ENCODE measurements at regions not wholly inside any gene's neighbourhood (a gene's known extent, or its start where the extent isn't known, plus 50 kb on each side); places are given as distances from the start of the nearest gene placed in this dataset.

DNA sequence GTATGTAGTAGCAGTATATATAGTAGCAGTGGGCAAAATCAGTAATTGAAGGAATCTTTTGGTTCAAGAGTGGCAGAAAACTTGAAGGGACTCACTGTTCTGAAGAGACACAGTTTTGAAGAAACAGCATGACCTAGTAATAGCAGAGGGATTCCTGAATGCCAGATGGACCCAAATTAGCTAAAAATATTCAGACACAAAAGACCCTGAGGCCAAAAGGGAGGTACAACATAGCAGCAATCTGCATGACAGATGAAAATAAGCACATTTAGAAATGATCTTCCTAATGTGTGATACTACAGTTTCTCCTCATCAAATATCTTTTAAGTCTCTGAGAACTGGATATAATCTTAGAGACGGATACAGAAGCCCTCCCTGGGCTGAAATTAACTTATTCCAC, 536.6 kb downstream of the PPARGC1A start:
- Histone ChIP-seq H3K9ac (ENCODE audit: low read length) (no peak overlapping the region), H3K4me1 (ENCODE audit: control insufficient read depth, insufficient read depth, low read length) (no peaks in the 10 kb centered on the region; the same call in 1 of the 2 replicates), H3K4me3 (ENCODE audit: low read depth, low read length) (no peak overlapping the region), H3K36me3 (ENCODE audit: control insufficient read depth, insufficient read depth, low read length) (no peaks in the 10 kb centered on the region), H3K27me3 (ENCODE audit: control insufficient read depth, insufficient read depth, low read length) (no peaks in the 10 kb centered on the region), H3K9me3 (ENCODE audit: control insufficient read depth, insufficient read depth, low read depth, low read length) (peaks cover 2% of the 10 kb centered on the region; the same call in 1 of the 2 replicates), H3K27ac (ENCODE audit: low read depth, low read length) (no peak overlapping the region)

DNA sequence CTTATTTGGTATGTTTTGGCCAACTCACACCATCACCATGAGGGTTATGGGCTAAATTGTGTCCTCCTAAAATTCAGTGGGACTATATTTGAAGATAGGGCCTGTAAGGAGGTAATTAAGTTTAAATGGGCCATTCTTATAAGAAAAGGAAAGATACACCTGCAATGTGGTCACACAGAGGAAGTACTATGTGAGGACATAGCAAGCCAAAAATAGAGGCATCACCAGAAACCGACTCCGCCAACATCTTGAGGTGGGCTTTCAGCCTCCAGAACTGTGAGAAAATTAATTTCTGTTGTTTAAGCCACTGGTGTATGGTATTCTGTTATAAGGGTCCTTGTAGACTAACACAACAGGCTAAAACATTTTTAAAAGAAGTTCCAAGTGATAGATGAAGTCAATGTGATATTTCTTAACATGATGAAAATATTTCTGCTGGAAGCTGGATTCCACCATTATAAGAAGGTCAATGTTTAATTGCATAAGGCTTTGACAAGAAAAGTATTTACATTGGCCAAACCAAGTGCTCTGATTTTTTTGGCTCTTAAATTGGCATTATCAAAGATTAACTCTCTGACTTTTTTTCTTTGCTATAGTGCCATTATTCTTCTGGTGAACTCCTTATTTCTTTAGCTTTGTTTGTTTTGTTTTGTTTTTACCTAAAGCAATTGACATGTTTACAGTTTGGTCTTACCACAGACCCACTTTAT, 540.9 kb downstream of the PPARGC1A start:
- H3K4me1 ChIP-seq (ENCODE audit: control insufficient read depth, insufficient read depth, low read length): no peaks in the 10 kb centered on the region; the same call in 1 of the 2 replicates
- H3K27me3 ChIP-seq (ENCODE audit: control insufficient read depth, insufficient read depth, low read length): no peaks in the 10 kb centered on the region
- no peak overlapping the region for H3K9ac ChIP-seq (ENCODE audit: low read length)
- H3K27ac ChIP-seq (ENCODE audit: low read depth, low read length): no peak overlapping the region
- H3K4me3 ChIP-seq (ENCODE audit: low read depth, low read length): no peak overlapping the region
- H3K9me3 ChIP-seq (ENCODE audit: control insufficient read depth, insufficient read depth, low read depth, low read length): no peaks in the 10 kb centered on the region
- no peaks in the 10 kb centered on the region for H3K36me3 ChIP-seq (ENCODE audit: control insufficient read depth, insufficient read depth, low read length)

DNA sequence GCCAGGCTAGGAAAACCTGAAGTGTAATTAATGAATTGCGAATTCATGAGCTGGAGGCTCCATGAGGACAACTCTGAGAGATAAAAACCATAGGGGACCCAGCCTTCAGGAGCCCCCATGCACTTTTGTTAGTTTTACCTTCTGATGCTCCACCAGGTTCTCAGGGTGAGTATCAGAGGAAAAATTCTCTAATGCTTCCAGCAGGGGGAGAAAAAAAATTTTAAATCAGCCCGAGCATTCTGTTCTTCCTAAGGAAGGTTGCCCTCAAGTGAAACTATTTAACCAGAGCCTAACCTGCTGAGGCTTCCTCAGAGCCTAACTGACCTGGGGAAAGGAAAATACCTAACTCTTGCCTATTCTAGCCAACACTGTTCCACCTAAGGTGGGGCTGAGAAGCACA, 552.6 kb downstream of the PPARGC1A start:
- Histone ChIP-seq H3K4me3 (ENCODE audit: low read depth, low read length) (no peak overlapping the region), H3K4me1 (ENCODE audit: control insufficient read depth, insufficient read depth, low read length) (peaks cover 13% of the 10 kb centered on the region), H3K27ac (ENCODE audit: low read depth, low read length) (no peak overlapping the region), H3K9me3 (ENCODE audit: control insufficient read depth, insufficient read depth, low read depth, low read length) (no peaks in the 10 kb centered on the region), H3K9ac (ENCODE audit: low read length) (no peak overlapping the region), H3K36me3 (ENCODE audit: control insufficient read depth, insufficient read depth, low read length) (no peaks in the 10 kb centered on the region), H3K27me3 (ENCODE audit: control insufficient read depth, insufficient read depth, low read length) (no peaks in the 10 kb centered on the region)

DNA sequence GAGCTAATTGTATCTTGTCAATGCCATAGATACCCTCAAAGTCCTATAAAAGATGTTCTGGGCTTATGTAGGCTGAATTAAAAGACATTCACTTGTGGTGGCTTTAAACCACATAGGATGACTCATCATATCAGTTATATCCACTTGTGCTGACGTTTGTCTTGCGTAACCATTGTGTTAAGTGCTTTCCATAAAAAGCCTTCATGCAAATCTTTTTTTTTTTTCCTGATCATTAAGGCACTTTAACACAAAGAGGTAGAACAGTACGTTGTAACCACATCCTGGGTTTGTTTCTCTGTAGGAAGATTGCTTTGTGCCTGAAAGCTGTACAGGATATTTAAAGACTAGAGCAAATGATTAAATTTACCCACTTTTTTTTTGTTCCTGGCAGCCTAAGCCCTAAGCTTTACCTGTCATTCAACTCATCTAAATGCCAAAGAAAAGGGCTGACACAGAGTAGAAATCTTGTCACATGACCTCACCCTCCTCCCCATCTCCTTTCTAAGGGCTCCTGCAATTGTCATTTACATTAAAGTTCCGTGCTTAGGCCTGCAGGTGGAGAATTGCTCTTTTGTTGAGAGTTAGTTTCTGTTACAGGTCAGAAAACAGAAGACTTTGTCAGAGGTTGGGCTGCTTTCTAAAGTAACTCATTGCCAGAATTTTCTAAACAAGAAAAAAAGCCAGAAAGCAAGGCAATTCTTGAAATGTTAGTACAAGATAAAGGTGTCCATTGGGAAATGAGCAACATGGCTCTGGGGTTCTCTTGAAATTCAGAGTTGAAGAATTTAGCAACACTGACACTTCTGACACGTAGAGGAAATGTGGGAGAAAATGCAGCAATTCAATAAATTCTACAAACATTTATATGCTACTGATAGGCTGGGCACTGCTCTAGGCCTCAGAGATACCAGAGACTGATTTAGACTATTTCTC, 555.6 kb downstream of the PPARGC1A start:
- Histone ChIP-seq H3K36me3 (ENCODE audit: control insufficient read depth, insufficient read depth, low read length) (no peaks in the 10 kb centered on the region), H3K9ac (ENCODE audit: low read length) (no peak overlapping the region), H3K9me3 (ENCODE audit: control insufficient read depth, insufficient read depth, low read depth, low read length) (no peaks in the 10 kb centered on the region), H3K4me3 (ENCODE audit: low read depth, low read length) (no peak overlapping the region), H3K4me1 (ENCODE audit: control insufficient read depth, insufficient read depth, low read length) (peaks cover 13% of the 10 kb centered on the region), H3K27ac (ENCODE audit: low read depth, low read length) (0 out of 2 replicates have a peak overlapping the region, but pooled peaks have one; percentile 20), H3K27me3 (ENCODE audit: control insufficient read depth, insufficient read depth, low read length) (no peaks in the 10 kb centered on the region)

DNA sequence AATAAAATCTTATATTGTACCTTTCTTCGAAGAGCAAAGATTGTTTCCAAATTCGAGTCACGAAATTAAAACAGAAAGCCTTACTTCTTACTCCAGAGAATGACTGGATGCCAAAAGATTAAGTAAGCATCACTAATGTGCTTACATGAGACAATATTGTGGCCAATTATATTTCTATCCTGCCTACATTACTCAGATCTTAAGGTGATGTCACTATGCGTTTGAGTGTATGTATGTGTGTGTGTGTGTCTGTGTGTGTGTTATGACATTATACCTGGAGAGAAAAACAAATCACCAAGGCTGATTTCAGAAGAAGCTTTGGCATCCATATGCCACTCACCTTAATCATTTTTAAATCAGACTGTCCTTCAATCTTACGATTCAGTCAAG, 556.3 kb downstream of the PPARGC1A start:
- no peak overlapping the region for H3K27ac ChIP-seq (ENCODE audit: low read depth, low read length)
- H3K4me3 ChIP-seq (ENCODE audit: low read depth, low read length): no peak overlapping the region
- H3K9me3 ChIP-seq (ENCODE audit: control insufficient read depth, insufficient read depth, low read depth, low read length): no peaks in the 10 kb centered on the region
- no peaks in the 10 kb centered on the region for H3K36me3 ChIP-seq (ENCODE audit: control insufficient read depth, insufficient read depth, low read length)
- no peaks in the 10 kb centered on the region for H3K27me3 ChIP-seq (ENCODE audit: control insufficient read depth, insufficient read depth, low read length)
- H3K4me1 ChIP-seq (ENCODE audit: control insufficient read depth, insufficient read depth, low read length): peaks cover 13% of the 10 kb centered on the region
- H3K9ac ChIP-seq (ENCODE audit: low read length): no peak overlapping the region

DNA sequence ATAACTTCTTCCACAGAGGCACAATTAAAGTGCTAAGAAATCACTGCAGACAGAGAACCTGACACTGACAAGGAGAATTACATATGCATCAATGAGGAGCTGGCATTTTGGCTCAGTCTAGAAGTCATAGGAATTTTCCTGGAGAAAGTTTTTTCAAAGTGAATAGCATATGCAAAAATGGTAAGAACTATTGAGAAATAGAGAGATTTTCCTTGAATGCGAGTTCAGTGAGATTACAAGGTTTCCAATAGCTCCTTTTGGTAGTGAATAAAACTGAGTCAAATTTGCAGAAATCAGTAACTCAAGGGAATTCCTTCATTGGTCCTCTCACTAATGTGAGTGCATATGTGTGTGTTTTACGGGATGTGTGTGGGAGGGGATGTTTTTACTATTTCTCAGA, 557.5 kb downstream of the PPARGC1A start:
- Histone ChIP-seq H3K4me1 (ENCODE audit: control insufficient read depth, insufficient read depth, low read length) (peaks cover 13% of the 10 kb centered on the region), H3K36me3 (ENCODE audit: control insufficient read depth, insufficient read depth, low read length) (no peaks in the 10 kb centered on the region), H3K27ac (ENCODE audit: low read depth, low read length) (no peak overlapping the region), H3K9ac (ENCODE audit: low read length) (no peak overlapping the region), H3K4me3 (ENCODE audit: low read depth, low read length) (no peak overlapping the region), H3K9me3 (ENCODE audit: control insufficient read depth, insufficient read depth, low read depth, low read length) (no peaks in the 10 kb centered on the region), H3K27me3 (ENCODE audit: control insufficient read depth, insufficient read depth, low read length) (no peaks in the 10 kb centered on the region)

DNA sequence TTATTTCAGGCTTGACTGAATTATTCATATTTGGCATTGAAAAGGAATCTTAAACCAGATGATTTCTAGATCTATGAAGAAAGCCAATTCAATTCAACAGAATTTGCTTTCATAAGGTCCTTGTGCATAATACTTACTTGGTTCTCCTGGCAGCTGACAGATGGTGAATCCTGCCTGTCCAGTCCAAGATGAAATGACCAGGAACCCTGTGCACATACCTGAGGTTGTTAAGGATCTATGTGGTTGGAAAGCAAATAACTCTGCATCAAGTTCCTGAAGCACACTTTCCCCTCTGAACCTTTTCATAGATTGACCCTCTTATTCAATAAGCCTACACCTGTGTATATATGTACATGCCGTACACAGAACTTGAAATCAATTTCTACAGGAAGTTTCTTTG, 562.7 kb downstream of the PPARGC1A start:
- H3K4me1 ChIP-seq (ENCODE audit: control insufficient read depth, insufficient read depth, low read length): peaks cover 9% of the 10 kb centered on the region; the same call in 1 of the 2 replicates
- no peak overlapping the region for H3K4me3 ChIP-seq (ENCODE audit: low read depth, low read length)
- no peak overlapping the region for H3K9ac ChIP-seq (ENCODE audit: low read length)
- no peak overlapping the region for H3K27ac ChIP-seq (ENCODE audit: low read depth, low read length)
- no peaks in the 10 kb centered on the region for H3K9me3 ChIP-seq (ENCODE audit: control insufficient read depth, insufficient read depth, low read depth, low read length)
- no peaks in the 10 kb centered on the region for H3K27me3 ChIP-seq (ENCODE audit: control insufficient read depth, insufficient read depth, low read length)
- H3K36me3 ChIP-seq (ENCODE audit: control insufficient read depth, insufficient read depth, low read length): no peaks in the 10 kb centered on the region

DNA sequence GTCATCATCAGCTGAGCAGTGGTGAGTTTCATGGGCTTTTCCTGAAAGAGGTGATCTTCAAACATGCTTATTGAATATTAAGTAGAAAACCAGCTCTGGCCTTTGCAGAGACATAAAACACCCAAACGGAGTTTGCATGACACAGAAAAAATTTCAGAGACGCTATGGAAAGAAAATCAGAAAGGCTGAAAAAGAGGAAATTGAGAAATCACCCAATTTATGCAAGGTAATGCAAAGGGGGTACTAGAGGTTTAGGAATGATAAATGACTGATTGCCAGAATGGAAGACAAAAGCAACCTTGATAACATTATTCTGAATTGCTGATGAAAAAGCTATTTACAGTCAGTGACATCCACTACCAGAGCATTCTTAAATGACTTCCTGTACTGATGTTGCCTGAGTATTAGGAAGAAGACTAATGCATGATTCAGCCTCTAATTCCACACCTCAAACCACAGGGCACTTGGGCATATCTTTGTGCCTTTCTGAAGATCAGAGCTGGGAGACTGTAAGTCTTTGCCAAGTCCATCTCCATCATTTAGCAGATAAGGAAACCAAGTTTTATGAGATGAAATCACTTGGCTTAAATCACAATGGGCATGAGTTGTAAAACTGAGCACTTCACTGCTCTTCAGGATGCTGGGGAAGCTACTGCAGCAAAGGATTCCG, 565.7 kb downstream of the PPARGC1A start:
- Histone ChIP-seq H3K9ac (ENCODE audit: low read length) (no peak overlapping the region), H3K27me3 (ENCODE audit: control insufficient read depth, insufficient read depth, low read length) (no peaks in the 10 kb centered on the region), H3K4me3 (ENCODE audit: low read depth, low read length) (no peak overlapping the region), H3K27ac (ENCODE audit: low read depth, low read length) (no peak overlapping the region), H3K4me1 (ENCODE audit: control insufficient read depth, insufficient read depth, low read length) (peaks cover 9% of the 10 kb centered on the region; the same call in 1 of the 2 replicates), H3K9me3 (ENCODE audit: control insufficient read depth, insufficient read depth, low read depth, low read length) (no peaks in the 10 kb centered on the region), H3K36me3 (ENCODE audit: control insufficient read depth, insufficient read depth, low read length) (no peaks in the 10 kb centered on the region)

DNA sequence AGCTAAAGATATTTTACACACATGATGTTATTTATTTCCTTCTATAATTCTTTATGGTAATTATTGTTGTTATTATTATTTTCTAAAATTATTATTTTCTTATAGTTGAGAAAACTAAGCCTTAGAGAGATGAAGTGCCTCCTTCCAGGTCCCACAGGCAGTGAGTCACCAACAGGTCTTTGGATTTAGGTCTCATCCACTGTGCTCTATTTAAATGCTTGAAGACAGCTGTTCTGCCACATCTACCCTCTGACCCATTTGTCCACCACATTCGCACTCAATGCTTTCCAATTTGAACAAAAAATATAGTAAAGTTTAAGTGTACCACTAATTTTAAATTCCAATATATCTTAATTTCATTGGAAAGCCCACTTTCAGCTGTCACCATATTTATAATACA, 566.4 kb downstream of the PPARGC1A start:
- Histone ChIP-seq H3K36me3 (ENCODE audit: control insufficient read depth, insufficient read depth, low read length) (no peaks in the 10 kb centered on the region), H3K9ac (ENCODE audit: low read length) (no peak overlapping the region), H3K4me1 (ENCODE audit: control insufficient read depth, insufficient read depth, low read length) (peaks cover 9% of the 10 kb centered on the region; the same call in 1 of the 2 replicates), H3K27ac (ENCODE audit: low read depth, low read length) (no peak overlapping the region), H3K4me3 (ENCODE audit: low read depth, low read length) (no peak overlapping the region), H3K9me3 (ENCODE audit: control insufficient read depth, insufficient read depth, low read depth, low read length) (no peaks in the 10 kb centered on the region), H3K27me3 (ENCODE audit: control insufficient read depth, insufficient read depth, low read length) (no peaks in the 10 kb centered on the region)

DNA sequence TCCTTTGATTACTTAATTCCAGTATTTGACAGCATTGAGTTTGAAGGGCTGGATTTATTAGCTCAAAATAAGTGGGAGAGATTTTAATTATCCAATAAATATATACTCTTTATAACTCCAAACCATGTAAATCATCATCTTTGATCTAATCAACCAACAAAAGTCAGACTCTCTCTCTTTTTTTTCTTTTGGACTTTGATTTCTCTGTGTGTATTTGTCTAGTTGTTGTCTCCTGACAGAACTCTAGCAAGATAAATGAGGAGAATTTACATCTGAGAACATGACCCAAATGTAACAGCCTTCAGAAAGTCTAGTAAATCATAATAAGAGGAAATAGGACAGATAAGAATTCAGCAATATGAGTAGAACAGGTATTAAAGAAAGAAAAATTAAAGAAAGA, 567.1 kb downstream of the PPARGC1A start:
- H3K4me3 ChIP-seq (ENCODE audit: low read depth, low read length): no peak overlapping the region

More for the DNA sequence above, 567.1 kb downstream of the PPARGC1A start:
- no peaks in the 10 kb centered on the region for H3K36me3 ChIP-seq (ENCODE audit: control insufficient read depth, insufficient read depth, low read length)
- H3K4me1 ChIP-seq (ENCODE audit: control insufficient read depth, insufficient read depth, low read length): peaks cover 9% of the 10 kb centered on the region; the same call in 1 of the 2 replicates
- no peak overlapping the region for H3K27ac ChIP-seq (ENCODE audit: low read depth, low read length)
- no peaks in the 10 kb centered on the region for H3K9me3 ChIP-seq (ENCODE audit: control insufficient read depth, insufficient read depth, low read depth, low read length)
- H3K27me3 ChIP-seq (ENCODE audit: control insufficient read depth, insufficient read depth, low read length): no peaks in the 10 kb centered on the region
- no peak overlapping the region for H3K9ac ChIP-seq (ENCODE audit: low read length)
